H1 (cell line): ENCODE measurements at regions not wholly inside any gene's neighbourhood (a gene's known extent, or its start where the extent isn't known, plus 50 kb on each side); places are given as distances from the start of the nearest gene placed in this dataset.

ENCODE experiments used
- BACH1 ChIP-seq: IDR thresholded peaks from 2 replicates; pipeline ENCODE4 v1.6.1; 2012; ENCODE audit warnings: low read length, improper control_type of control experiment
- USF2 ChIP-seq: IDR thresholded peaks from 2 replicates; pipeline ENCODE4 v1.6.1; 2011; ENCODE audit warnings: low read length, improper control_type of control experiment

- no peak for TF ChIP-seq BACH1
- TF ChIP-seq USF2 = no peak
- TF ChIP-seq, all 59 proteins: peak for 0
These were observed 239.7 kb downstream of the BCAT1 start (continued) for GRCh38 chr12:24709216-24709615.
